H9 (cell line): ENCODE measurements at regions not wholly inside any gene's neighbourhood (a gene's known extent, or its start where the extent isn't known, plus 50 kb on each side); places are given as distances from the start of the nearest gene placed in this dataset.

ENCODE experiments used
- DNase-seq: peaks from one replicate; pipeline ENCODE4 v3.0.0-alpha.2; 2017
- H2AFZ ChIP-seq: one replicate; pipeline ENCODE4 v1.6.1; 2013; ENCODE audit warnings: mild to moderate bottlenecking, low read length, control low read depth, moderate library complexity
- H2AK5ac ChIP-seq: 2 replicates; pipeline ENCODE4 v1.6.1; 2013; ENCODE audit warnings: low read length, control low read depth, mixed read lengths; ENCODE audit not compliant: insufficient read length
- H2BK120ac ChIP-seq: one replicate; pipeline ENCODE4 v1.6.1; 2013; ENCODE audit warnings: low read depth, mild to moderate bottlenecking, low read length, control low read depth, inconsistent platforms; ENCODE audit not compliant: poor library complexity, severe bottlenecking
- H2BK12ac ChIP-seq: 2 replicates; pipeline ENCODE4 v1.6.1; 2013; ENCODE audit warnings: low read length, control low read depth, mixed read lengths, low read depth; ENCODE audit not compliant: insufficient read length
- H2BK15ac ChIP-seq: 2 replicates; pipeline ENCODE4 v1.6.1; 2013; ENCODE audit warnings: low read depth, low read length, control low read depth
- H2BK20ac ChIP-seq: one replicate; pipeline ENCODE4 v1.6.1; 2013; ENCODE audit warnings: low read depth, mild to moderate bottlenecking, low read length, control low read depth, inconsistent platforms; ENCODE audit not compliant: poor library complexity, severe bottlenecking
- H2BK5ac ChIP-seq: 2 replicates; pipeline ENCODE4 v1.6.1; 2013; ENCODE audit warnings: low read length, control low read depth, mixed read lengths; ENCODE audit not compliant: insufficient read length
- H3K14ac ChIP-seq: 2 replicates; pipeline ENCODE4 v1.6.1; 2013; ENCODE audit warnings: low read length, control low read depth; ENCODE audit not compliant: insufficient read depth
- H3K18ac ChIP-seq: 2 replicates; pipeline ENCODE4 v1.6.1; 2013; ENCODE audit warnings: low read depth, mild to moderate bottlenecking, mixed read lengths, low read length, control low read depth; ENCODE audit not compliant: insufficient read length
- H3K23ac ChIP-seq: 2 replicates; pipeline ENCODE4 v1.6.1; 2013; ENCODE audit warnings: low read length, control low read depth, mixed read lengths, low read depth; ENCODE audit not compliant: insufficient read length
- H3K23me2 ChIP-seq: 2 replicates; pipeline ENCODE4 v1.6.1; 2013; ENCODE audit warnings: low read depth, mild to moderate bottlenecking, mixed read lengths, low read length, control low read depth; ENCODE audit not compliant: insufficient read length, poor library complexity, severe bottlenecking
- H3K27ac ChIP-seq: 2 replicates; pipeline ENCODE4 v1.5.1; 2013; ENCODE audit warnings: low read length, control low read depth, mixed read lengths, low read depth; ENCODE audit not compliant: insufficient read length
- H3K27me3 ChIP-seq: 2 replicates; pipeline ENCODE4 v1.6.1; 2013; ENCODE audit warnings: low read length, control low read depth, inconsistent platforms; ENCODE audit not compliant: insufficient read depth
- H3K4ac ChIP-seq: 2 replicates; pipeline ENCODE4 v1.6.1; 2013; ENCODE audit warnings: low read depth, mild to moderate bottlenecking, control low read depth, inconsistent platforms, low read length, moderate library complexity
- H3K4me1 ChIP-seq: 2 replicates; pipeline ENCODE4 v1.6.1; 2013; ENCODE audit warnings: low read length, control low read depth, inconsistent platforms; ENCODE audit not compliant: insufficient read depth
- H3K4me2 ChIP-seq: 2 replicates; pipeline ENCODE4 v1.6.1; 2013; ENCODE audit warnings: low read length, control low read depth, mixed read lengths; ENCODE audit not compliant: insufficient read length, insufficient read depth
- H3K56ac ChIP-seq: 2 replicates; pipeline ENCODE4 v1.6.1; 2013; ENCODE audit warnings: low read depth, mild to moderate bottlenecking, mixed read lengths, low read length, control low read depth; ENCODE audit not compliant: insufficient read length
- H3K79me1 ChIP-seq: 2 replicates; pipeline ENCODE4 v1.6.1; 2013; ENCODE audit warnings: low read depth, mild to moderate bottlenecking, moderate library complexity, low read length, control low read depth, inconsistent platforms; ENCODE audit not compliant: insufficient read depth, poor library complexity, severe bottlenecking
- H3K79me2 ChIP-seq: 2 replicates; pipeline ENCODE4 v1.6.1; 2013; ENCODE audit warnings: low read length, control low read depth, inconsistent platforms; ENCODE audit not compliant: insufficient read depth
- H3K9ac ChIP-seq: 2 replicates; pipeline ENCODE4 v1.6.1; 2013; ENCODE audit warnings: low read length, control low read depth, mixed read lengths; ENCODE audit not compliant: insufficient read length; ENCODE audit errors: extremely low read depth
- H3K9me3 ChIP-seq: one replicate; pipeline ENCODE4 v1.6.1; 2013; ENCODE audit warnings: low read depth, low read length, inconsistent platforms; ENCODE audit not compliant: control insufficient read depth
- H3T11ph ChIP-seq: one replicate; pipeline ENCODE4 v1.6.1; 2013; ENCODE audit warnings: mild to moderate bottlenecking, low read length, control low read depth, inconsistent platforms
- H4K20me1 ChIP-seq: one replicate; pipeline ENCODE4 v1.6.1; 2013; ENCODE audit not compliant: control insufficient read depth, insufficient read length, insufficient read depth
- H4K5ac ChIP-seq: 2 replicates; pipeline ENCODE4 v1.6.1; 2013; ENCODE audit warnings: low read depth, mild to moderate bottlenecking, mixed read lengths, low read length, control low read depth; ENCODE audit not compliant: insufficient read length
- H4K8ac ChIP-seq: replicated peaks from 2 replicates; pipeline ENCODE4 v1.6.1; 2013; ENCODE audit warnings: low read length, control low read depth, mixed read lengths, low read depth; ENCODE audit not compliant: insufficient read length
- H4K91ac ChIP-seq: 2 replicates; pipeline ENCODE4 v1.6.1; 2013; ENCODE audit warnings: low read depth, mild to moderate bottlenecking, moderate library complexity, mixed read lengths, low read length, control low read depth; ENCODE audit not compliant: insufficient read length
- H3K27ac Mint-ChIP-seq, 3 experiments: 2 replicates in 2 of 3; 3 replicates in 1 of 3; pipeline ENCODE4 v1.8.0; 2020 to 2021; ENCODE audit warnings: mixed read lengths in 3 of 3, mild to moderate bottlenecking in 1 of 3, moderate library complexity in 1 of 3
- H3K27me3 Mint-ChIP-seq: 2 replicates; pipeline ENCODE4 v1.8.0; 2021; ENCODE audit warnings: low read depth, mild to moderate bottlenecking, moderate library complexity, mixed read lengths
- H3K36me3 Mint-ChIP-seq, 3 experiments: 2 replicates in 2 of 3; 3 replicates in 1 of 3; pipeline ENCODE4 v1.8.0; 2020 to 2021; ENCODE audit warnings: low read depth in 3 of 3, mixed read lengths in 3 of 3; ENCODE audit not compliant: insufficient read depth in 1 of 3
- H3K4me1 Mint-ChIP-seq, 2 experiments: 2 replicates each; pipeline ENCODE4 v1.8.0; 2020; ENCODE audit warnings: mixed read lengths in 2 of 2
- H3K4me3 Mint-ChIP-seq, 2 experiments: 2 replicates in 1 of 2; 3 replicates in 1 of 2; pipeline ENCODE4 v1.8.0; 2020 to 2021; ENCODE audit warnings: mild to moderate bottlenecking in 2 of 2, mixed read lengths in 2 of 2, moderate library complexity in 1 of 2
- H3K9me3 Mint-ChIP-seq, 2 experiments: 2 replicates in 1 of 2; 3 replicates in 1 of 2; pipeline ENCODE4 v1.8.0; 2020; ENCODE audit warnings: mild to moderate bottlenecking in 2 of 2, mixed read lengths in 2 of 2, moderate library complexity in 1 of 2
- WGBS: extraction: QIAGEN DNeasy Blood & Tissue Kit; methylation state at CpG from one replicate; pipeline ENCODE4 v1.1.7; 2013; ENCODE audit warnings: missing lambda C conversion rate, low lambda C conversion rate, mixed read lengths; ENCODE audit not compliant: insufficient read length; ENCODE audit errors: extremely low coverage; 5-methylcytosine and 5-hydroxymethylcytosine counted together
- TF ChIP-seq, protein P1 (sequence below): fragments of 200-600 bp; sonication (generic); conservative IDR thresholded peaks from 3 replicates; pipeline ENCODE4 v1.8.0; 2021; ENCODE audit warnings: antibody characterized with exemption, mild to moderate bottlenecking

DNA sequence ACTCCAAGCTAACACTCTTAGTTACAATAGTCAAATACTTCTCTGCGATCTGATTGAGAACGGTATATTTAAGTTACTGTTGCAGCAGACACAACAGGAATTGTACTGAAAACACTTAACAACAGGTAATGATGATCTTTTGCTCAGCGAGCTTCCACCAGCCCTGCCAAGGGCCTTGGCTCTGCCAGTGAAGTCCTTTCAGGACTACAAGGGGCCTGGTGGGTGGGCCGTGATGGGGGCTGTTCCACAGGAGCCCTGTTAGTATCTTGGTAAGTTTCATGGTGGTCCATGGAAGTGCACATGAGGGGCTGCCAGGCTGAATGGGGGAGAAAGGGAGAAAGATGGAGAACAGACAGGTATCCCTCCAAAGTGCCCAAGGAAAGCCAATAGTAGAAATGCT lies 178.6 kb upstream of the DOK6 start:
- Histone ChIP-seq H2BK12ac (no peak overlapping the region), H3K4me2 (no peak overlapping the region), H2BK5ac (no peak overlapping the region), H3K23ac (no peak overlapping the region), H4K5ac (no peak overlapping the region), H3K18ac (no peak overlapping the region), H4K20me1 (no peaks in the 10 kb centered on the region), H3K56ac (no peak overlapping the region), H3K14ac (no peak overlapping the region), H3K79me2 (no peaks in the 10 kb centered on the region), H3K4me1 (no peaks in the 10 kb centered on the region), H2AK5ac (no peak overlapping the region), H3K9ac (no peak overlapping the region), H2AFZ (no peak overlapping the region), H3T11ph (no peak overlapping the region), H4K91ac (no peak overlapping the region), H3K79me1 (no peaks in the 10 kb centered on the region), H3K27ac (no peak overlapping the region), H3K4ac (no peak overlapping the region), H2BK20ac (no peak overlapping the region), H2BK120ac (no peak overlapping the region), H3K9me3 (no peaks in the 10 kb centered on the region), H4K8ac (no peak overlapping the region), H3K27me3 (no peaks in the 10 kb centered on the region), H2BK15ac (no peak overlapping the region), H3K23me2 (no peaks in the 10 kb centered on the region)
- Mint-ChIP-seq H3K4me3 (no peak overlapping the region), H3K9me3 (no peaks in the 10 kb centered on the region), H3K27ac (no peak overlapping the region), H3K27me3 (no peaks in the 10 kb centered on the region), H3K36me3 (no peaks in the 10 kb centered on the region), H3K4me1 (no peaks in the 10 kb centered on the region)
- TF ChIP-seq, protein P1, sequence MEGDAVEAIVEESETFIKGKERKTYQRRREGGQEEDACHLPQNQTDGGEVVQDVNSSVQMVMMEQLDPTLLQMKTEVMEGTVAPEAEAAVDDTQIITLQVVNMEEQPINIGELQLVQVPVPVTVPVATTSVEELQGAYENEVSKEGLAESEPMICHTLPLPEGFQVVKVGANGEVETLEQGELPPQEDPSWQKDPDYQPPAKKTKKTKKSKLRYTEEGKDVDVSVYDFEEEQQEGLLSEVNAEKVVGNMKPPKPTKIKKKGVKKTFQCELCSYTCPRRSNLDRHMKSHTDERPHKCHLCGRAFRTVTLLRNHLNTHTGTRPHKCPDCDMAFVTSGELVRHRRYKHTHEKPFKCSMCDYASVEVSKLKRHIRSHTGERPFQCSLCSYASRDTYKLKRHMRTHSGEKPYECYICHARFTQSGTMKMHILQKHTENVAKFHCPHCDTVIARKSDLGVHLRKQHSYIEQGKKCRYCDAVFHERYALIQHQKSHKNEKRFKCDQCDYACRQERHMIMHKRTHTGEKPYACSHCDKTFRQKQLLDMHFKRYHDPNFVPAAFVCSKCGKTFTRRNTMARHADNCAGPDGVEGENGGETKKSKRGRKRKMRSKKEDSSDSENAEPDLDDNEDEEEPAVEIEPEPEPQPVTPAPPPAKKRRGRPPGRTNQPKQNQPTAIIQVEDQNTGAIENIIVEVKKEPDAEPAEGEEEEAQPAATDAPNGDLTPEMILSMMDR, result no peak
- whole genome bisulfite sequencing, result no CpG with 5 or more reads among the region's 4 CpGs
- no peak for DNase-seq
